ENCODE measurements at regions not wholly inside any gene's neighbourhood (a gene's known extent, or its start where the extent isn't known, plus 50 kb on each side); places are given as distances from the start of the nearest gene placed in this dataset.
"Not testable (repeated sequence)": the region's sequence is repeated elsewhere in the genome, so short reads cannot be mapped to it uniquely, and the experiment has no call there.

GRCh38 chr4:153079857-153080391 is 124.3 kb upstream of the TRIM2 start:
- DNase-seq: no peak

GRCh38 chr4:153081006-153081580 is 123.2 kb upstream of the TRIM2 start:
- DNase-seq: no peak

- DNase-seq: no peak
Observed at GRCh38 chr4:153081693-153082092, 122.5 kb upstream of the TRIM2 start.

GRCh38 chr4:153082322-153083301 is 121.6 kb upstream of the TRIM2 start:
- DNase-seq: no peak

- peak; percentile 38 to 84 for DNase-seq
Observed at GRCh38 chr4:153083447-153083947, 120.7 kb upstream of the TRIM2 start.

GRCh38 chr4:153084224-153084979 is 119.8 kb upstream of the TRIM2 start:
- DNase-seq: peak in 1 of 2 experiments; percentile 35

- peak; percentile 23 to 74 for DNase-seq
Observed at GRCh38 chr4:153084980-153085630, 119.1 kb upstream of the TRIM2 start.

GRCh38 chr4:153087671-153088194 is 116.5 kb upstream of the TRIM2 start:
- DNase-seq: no peak

- DNase-seq: no peak
Observed at GRCh38 chr4:153089742-153090141, 114.5 kb upstream of the TRIM2 start.

GRCh38 chr4:153090181-153090580 is 114.1 kb upstream of the TRIM2 start:
- DNase-seq: no peak

- DNase-seq: no peak
Observed at GRCh38 chr4:153090670-153091385, 113.4 kb upstream of the TRIM2 start.

- no peak for DNase-seq
Observed at GRCh38 chr4:153093396-153093795, 110.8 kb upstream of the TRIM2 start.

GRCh38 chr4:153093802-153094201 is 110.4 kb upstream of the TRIM2 start:
- no peak for DNase-seq

GRCh38 chr4:153094435-153094834 is 109.8 kb upstream of the TRIM2 start:
- no peak for DNase-seq

- DNase-seq: no peak
Observed at GRCh38 chr4:153095448-153096204, 108.6 kb upstream of the TRIM2 start.

GRCh38 chr4:153096344-153096743 is 107.9 kb upstream of the TRIM2 start:
- no peak for DNase-seq

- DNase-seq: no peak
Observed at GRCh38 chr4:153098427-153098826, 105.8 kb upstream of the TRIM2 start.

GRCh38 chr4:153099391-153100140 is 104.7 kb upstream of the TRIM2 start:
- DNase-seq: no peak

- not testable (repeated sequence) for DNase-seq
Observed at GRCh38 chr4:153106736-153107135, 97.5 kb upstream of the TRIM2 start.

- DNase-seq: no peak
Observed at GRCh38 chr4:153107246-153107645, 97.0 kb upstream of the TRIM2 start.
